H1 (cell line): ENCODE measurements at regions not wholly inside any gene's neighbourhood (a gene's known extent, or its start where the extent isn't known, plus 50 kb on each side); places are given as distances from the start of the nearest gene placed in this dataset.
"Not testable (repeated sequence)": the region's sequence is repeated elsewhere in the genome, so short reads cannot be mapped to it uniquely, and the experiment has no call there.

Source experiments
- CTCF ChIA-PET: fragments of 300-600 bp; sonication (Branson Sonifier 250); formaldehyde crosslinking; loops from one replicate; lab custom pipeline; 2021; ENCODE audit not compliant: partially characterized antibody; lab: Charles Lee
- POLR2A ChIA-PET: fragments of 300-600 bp; sonication (Branson Sonifier 250); formaldehyde crosslinking; loops from one replicate; lab custom pipeline; 2021; ENCODE audit warnings: inconsistent platforms; ENCODE audit not compliant: partially characterized antibody; lab: Charles Lee
- DNase-seq, 2 experiments: peaks; one replicate each; pipeline versions ENCODE4 v3.0.0 to v3.0.0-alpha.2; 2010 to 2022; ENCODE audit warnings: low spot score in 2 of 2, low read depth in 1 of 2, mixed read lengths in 1 of 2
- FAIRE-seq: peaks from 2 replicates; lab custom pipeline; 2011; peaks lifted over from hg19 to GRCh38; lab: Jason Lieb, UNC
- H2AFZ ChIP-seq: 2 replicates; pipeline ENCODE4 v1.8.1; 2012; ENCODE audit warnings: low read length, inconsistent platforms
- H2AK5ac ChIP-seq: 2 replicates; pipeline ENCODE4 v1.6.1; 2013; ENCODE audit warnings: low read depth, low read length
- H2BK120ac ChIP-seq: replicated peaks from 2 replicates; pipeline ENCODE3; 2013; ENCODE audit warnings: low read depth, low read length, inconsistent platforms
- H2BK12ac ChIP-seq: 2 replicates; pipeline ENCODE4 v1.6.1; 2013; ENCODE audit warnings: low read depth, low read length
- H2BK15ac ChIP-seq: 2 replicates; pipeline ENCODE4 v1.6.1; 2013; ENCODE audit warnings: low read length
- H2BK20ac ChIP-seq: 2 replicates; pipeline ENCODE4 v1.6.1; 2013; ENCODE audit warnings: low read length
- H2BK5ac ChIP-seq: 2 replicates; pipeline ENCODE4 v1.6.1; 2013; ENCODE audit warnings: low read depth, low read length
- H3K14ac ChIP-seq: 2 replicates; pipeline ENCODE4 v1.6.1; 2013; ENCODE audit warnings: inconsistent platforms; ENCODE audit not compliant: insufficient read length
- H3K18ac ChIP-seq: 2 replicates; pipeline ENCODE4 v1.6.1; 2013; ENCODE audit warnings: low read length; ENCODE audit errors: extremely low read depth
- H3K23ac ChIP-seq: 2 replicates; pipeline ENCODE4 v1.6.1; 2013; ENCODE audit warnings: inconsistent platforms; ENCODE audit not compliant: insufficient read length
- H3K23me2 ChIP-seq: 2 replicates; pipeline ENCODE4 v1.6.1; 2013; ENCODE audit warnings: low read depth, low read length
- H3K27ac ChIP-seq: 2 replicates; pipeline ENCODE4 v1.6.1; 2011; ENCODE audit warnings: low read depth, low read length, inconsistent platforms
- H3K27me3 ChIP-seq, 4 experiments: replicated peaks in 1 of 4; 1 replicate in 1 of 4; 2 replicates in 3 of 4; pipeline versions ENCODE4 v1.6.1 to v1.8.1; 2011 to 2013; ENCODE audit warnings: low read length in 3 of 4, mild to moderate bottlenecking in 3 of 4, inconsistent platforms in 2 of 4, mixed read lengths in 2 of 4, moderate library complexity in 1 of 4; ENCODE audit not compliant: control insufficient read depth in 3 of 4, insufficient read depth in 3 of 4; ENCODE audit errors: extremely low read depth in 1 of 4
- H3K36me3 ChIP-seq, 4 experiments: 2 replicates each; pipeline versions ENCODE4 v1.6.1 to v1.8.1; 2011 to 2013; ENCODE audit warnings: mild to moderate bottlenecking in 4 of 4, low read length in 3 of 4, moderate library complexity in 2 of 4, control low read depth in 1 of 4, inconsistent platforms in 1 of 4; ENCODE audit not compliant: insufficient read depth in 4 of 4, control insufficient read depth in 2 of 4
- H3K4ac ChIP-seq: replicated peaks from 2 replicates; pipeline ENCODE3; 2013; ENCODE audit warnings: low read length, low read depth, mixed read lengths, inconsistent platforms; ENCODE audit not compliant: insufficient read length
- H3K4me1 ChIP-seq, 4 experiments: replicated peaks in 1 of 4; 1 replicate in 1 of 4; 2 replicates in 3 of 4; pipeline versions ENCODE4 v1.6.1 to v1.8.1; 2011 to 2013; ENCODE audit warnings: low read length in 3 of 4, inconsistent platforms in 2 of 4, mixed read lengths in 1 of 4; ENCODE audit not compliant: insufficient read depth in 4 of 4, control insufficient read depth in 3 of 4
- H3K4me2 ChIP-seq, 2 experiments: 2 replicates each; pipeline versions ENCODE4 v1.6.1 to v1.8.1; 2011 to 2013; ENCODE audit warnings: low read depth in 2 of 2, low read length in 2 of 2, control low read depth in 1 of 2, inconsistent platforms in 1 of 2, mild to moderate bottlenecking in 1 of 2; ENCODE audit not compliant: insufficient read depth in 1 of 2
- H3K4me3 ChIP-seq, 4 experiments: fragments of 200-600, 300-600 bp in 1 of 4; sonication (generic), shearing (Covaris generic), sonication (Bioruptor Twin) in 1 of 4; 2 replicates each; pipeline versions ENCODE4 v1.5.1 to v1.8.1; 2011 to 2016; ENCODE audit warnings: low read length in 4 of 4, low read depth in 3 of 4, control low read depth in 2 of 4, inconsistent platforms in 2 of 4, mild to moderate bottlenecking in 2 of 4, mixed read lengths in 1 of 4, moderate library complexity in 1 of 4; ENCODE audit not compliant: insufficient read depth in 2 of 4; ENCODE audit errors: extremely low read depth in 1 of 4
- H3K56ac ChIP-seq: replicated peaks from 2 replicates; pipeline ENCODE3; 2013; ENCODE audit warnings: low read depth, mild to moderate bottlenecking, mixed read lengths, low read length, inconsistent platforms; ENCODE audit not compliant: insufficient read length
- H3K79me1 ChIP-seq: 2 replicates; pipeline ENCODE4 v1.6.1; 2013; ENCODE audit warnings: low read depth, low read length, control low read depth
- H3K79me2 ChIP-seq, 2 experiments: 2 replicates each; pipeline versions ENCODE4 v1.6.1 to v1.8.1; 2012 to 2013; ENCODE audit warnings: low read length in 2 of 2, mild to moderate bottlenecking in 2 of 2, inconsistent platforms in 1 of 2; ENCODE audit not compliant: insufficient read depth in 2 of 2, control insufficient read depth in 1 of 2
- H3K9ac ChIP-seq, 4 experiments: replicated peaks in 1 of 4; 1 replicate in 1 of 4; 2 replicates in 3 of 4; pipeline versions ENCODE4 v1.6.1 to v1.8.1; 2011 to 2013; ENCODE audit warnings: low read depth in 3 of 4, low read length in 3 of 4, control low read depth in 2 of 4, mild to moderate bottlenecking in 2 of 4, moderate library complexity in 2 of 4, inconsistent platforms in 1 of 4; ENCODE audit errors: extremely low read depth in 1 of 4
- H3K9me3 ChIP-seq, 2 experiments: 2 replicates each; pipeline versions ENCODE4 v1.6.1 to v1.8.1; 2012 to 2013; ENCODE audit warnings: mild to moderate bottlenecking in 2 of 2, moderate library complexity in 2 of 2, control low read depth in 1 of 2, inconsistent platforms in 1 of 2, low read depth in 1 of 2, low read length in 1 of 2, mixed read lengths in 1 of 2; ENCODE audit not compliant: insufficient read depth in 2 of 2
- H4K20me1 ChIP-seq, 2 experiments: replicated peaks in 1 of 2; 2 replicates each; pipeline versions ENCODE3 to v1.8.1; 2011 to 2013; ENCODE audit warnings: inconsistent platforms in 2 of 2, low read length in 2 of 2, mild to moderate bottlenecking in 1 of 2; ENCODE audit not compliant: insufficient read depth in 2 of 2, control insufficient read depth in 1 of 2
- H4K5ac ChIP-seq: 2 replicates; pipeline ENCODE4 v1.6.1; 2013; ENCODE audit warnings: low read length, low read depth, mixed read lengths, inconsistent platforms; ENCODE audit not compliant: insufficient read length
- H4K8ac ChIP-seq: 2 replicates; pipeline ENCODE4 v1.8.0; 2013; ENCODE audit warnings: mild to moderate bottlenecking, moderate library complexity, low read length, inconsistent platforms; ENCODE audit not compliant: insufficient read depth; ENCODE audit errors: extremely low read depth
- H4K91ac ChIP-seq: replicated peaks from 2 replicates; pipeline ENCODE3; 2013; ENCODE audit warnings: low read length, mixed read lengths, inconsistent platforms; ENCODE audit not compliant: insufficient read length
- WGBS, 2 experiments: shearing (Covaris generic) in 1 of 2; methylation state at CpG; one replicate each; pipeline versions ENCODE4 v1.1.6 to v1.1.7; 2013 to 2015; ENCODE audit warnings: low lambda C conversion rate in 2 of 2, mixed read lengths in 2 of 2, inconsistent platforms in 1 of 2, low coverage in 1 of 2, missing lambda C conversion rate in 1 of 2; ENCODE audit not compliant: insufficient replicate concordance in 2 of 2, insufficient coverage in 1 of 2, insufficient read length in 1 of 2; ENCODE audit errors: extremely low coverage in 1 of 2, missing lambda C conversion rate in 1 of 2; 5-methylcytosine and 5-hydroxymethylcytosine counted together

DNA sequence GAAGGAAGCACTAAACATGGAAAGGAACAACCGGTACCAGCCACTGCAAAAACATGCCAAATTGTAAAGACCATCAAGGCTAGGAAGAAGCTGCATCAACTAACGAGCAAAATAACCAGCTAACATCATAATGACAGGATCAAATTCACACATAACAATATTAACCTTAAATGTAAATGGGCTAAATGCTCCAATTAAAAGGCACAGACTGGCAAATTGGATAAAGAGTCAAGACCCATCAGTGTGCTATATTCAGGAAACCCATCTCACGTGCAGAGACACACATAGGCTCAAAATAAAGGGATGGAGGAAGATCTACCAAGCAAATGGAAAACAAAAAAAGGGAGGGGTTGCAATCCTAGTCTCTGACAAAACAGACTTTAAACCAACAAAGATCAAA lies 126.3 kb upstream of the CAV2 start:
- H2BK120ac ChIP-seq, H3K79me2 ChIP-seq, H3K27ac ChIP-seq, H2AK5ac ChIP-seq, H3K4me1 ChIP-seq, H4K20me1 ChIP-seq, POLR2A ChIA-PET, H2AFZ ChIP-seq, H3K9ac ChIP-seq, H3K23me2 ChIP-seq, H3K56ac ChIP-seq, H3K14ac ChIP-seq, H2BK12ac ChIP-seq, CTCF ChIA-PET, H4K8ac ChIP-seq, H4K91ac ChIP-seq, FAIRE-seq, H3K4me2 ChIP-seq, H2BK20ac ChIP-seq, H4K5ac ChIP-seq, H2BK15ac ChIP-seq, H3K18ac ChIP-seq, H3K27me3 ChIP-seq, H3K4ac ChIP-seq, H3K23ac ChIP-seq, H3K4me3 ChIP-seq, H2BK5ac ChIP-seq, H3K36me3 ChIP-seq, H3K79me1 ChIP-seq, DNase-seq: not testable (repeated sequence)
- WGBS, 2 experiments, result no CpG with 5 or more reads among the region's 3 CpGs
- H3K9me3 ChIP-seq, result peaks cover 12 to 15% of the 10 kb centered on the region in 2 experiments
